Hepatocyte (in vitro differentiated cells): ENCODE measurements at regions not wholly inside any gene's neighbourhood (a gene's known extent, or its start where the extent isn't known, plus 50 kb on each side); places are given as distances from the start of the nearest gene placed in this dataset.

Experiments used
- EZH2 ChIP-seq: fragments of 200-600 bp; sonication (generic); IDR thresholded peaks from 2 replicates; pipeline ENCODE4 v1.6.1; 2016; ENCODE audit warnings: antibody characterized with exemption, mild to moderate bottlenecking, borderline replicate concordance
- EZH2phosphoT487 ChIP-seq: fragments of 200-600 bp; sonication (generic); IDR thresholded peaks from one replicate; pipeline ENCODE4 v1.6.1; 2018; ENCODE audit warnings: antibody characterized with exemption, mild to moderate bottlenecking, low read depth, moderate library complexity; ENCODE audit not compliant: unreplicated experiment, severe bottlenecking

GRCh38 chr2:175571078-175571653 is 389.7 kb upstream of the ATP5MC3 start:
- no peak for TF ChIP-seq EZH2phosphoT487
- TF ChIP-seq EZH2, result no peak
